Lung (tissue), 11 donors: ENCODE measurements at regions not wholly inside any gene's neighbourhood (a gene's known extent, or its start where the extent isn't known, plus 50 kb on each side); places are given as distances from the start of the nearest gene placed in this dataset.

Experiments
- ATAC-seq: fragments of 200-7000 bp; cut with Tn5 transposase; one replicate; pipeline ENCODE4 v1.9.1; 2020; ENCODE audit warnings: moderate number of reproducible peaks; ENCODE audit not compliant: insufficient read depth, low FRiP score
- DNase-seq, 3 donors: peaks; one replicate each; pipeline ENCODE4 v3.0.0-alpha.2; 2013 to 2017
- H3K27ac ChIP-seq, 2 donors: one replicate each; pipeline ENCODE4 v1.5.1; 2013; ENCODE audit warnings: mild to moderate bottlenecking in 2 of 2, moderate library complexity in 2 of 2, control low read depth in 1 of 2, inconsistent platforms in 1 of 2, low read depth in 1 of 2, low read length in 1 of 2
- H3K27me3 ChIP-seq, 3 donors: one replicate each; pipeline ENCODE4 v1.5.1; 2013; ENCODE audit warnings: low read length in 2 of 3; ENCODE audit not compliant: control insufficient read depth in 3 of 3, insufficient read depth in 3 of 3
- H3K36me3 ChIP-seq, 4 donors: one replicate each; pipeline ENCODE4 v1.5.1; 2013; ENCODE audit warnings: low read length in 4 of 4, mild to moderate bottlenecking in 1 of 4, moderate library complexity in 1 of 4; ENCODE audit not compliant: control insufficient read depth in 4 of 4, insufficient read depth in 4 of 4
- H3K4me1 ChIP-seq, 5 donors: one replicate each; pipeline ENCODE4 v1.5.1; 2013; ENCODE audit warnings: low read length in 5 of 5, mild to moderate bottlenecking in 2 of 5, moderate library complexity in 1 of 5; ENCODE audit not compliant: control insufficient read depth in 5 of 5, insufficient read depth in 5 of 5
- H3K4me3 ChIP-seq: one replicate; pipeline ENCODE4 v1.5.1; 2013; ENCODE audit warnings: mild to moderate bottlenecking, control low read depth, moderate library complexity
- H3K9ac ChIP-seq, 2 donors: one replicate each; pipeline ENCODE4 v1.5.1; 2013; ENCODE audit warnings: low read length in 2 of 2, control low read depth in 1 of 2; ENCODE audit not compliant: insufficient read depth in 1 of 2
- H3K9me3 ChIP-seq, 4 donors: one replicate each; pipeline ENCODE4 v1.5.1; 2013; ENCODE audit warnings: low read length in 3 of 4, mild to moderate bottlenecking in 1 of 4, moderate library complexity in 1 of 4; ENCODE audit not compliant: control insufficient read depth in 4 of 4, insufficient read depth in 3 of 4
- WGBS, 2 donors: extraction: QIAGEN DNeasy Blood & Tissue Kit; methylation state at CpG; one replicate each; pipeline ENCODE4 v1.1.7; 2013; 5-methylcytosine and 5-hydroxymethylcytosine counted together
- TF ChIP-seq, protein P1 (sequence below): IDR thresholded peaks from 2 replicates; pipeline ENCODE4 v1.5.1; 2012; ENCODE audit warnings: mild to moderate bottlenecking; ENCODE audit errors: control extremely low read depth, extremely low read depth
- donor health status: control.
- donor health status: control.
- donor health status: Bipolar disorder and iron deficiency.
- donor health status: healthy.
- donor health status: DM: yes; HTN: yes; CAD: no.

DNA sequence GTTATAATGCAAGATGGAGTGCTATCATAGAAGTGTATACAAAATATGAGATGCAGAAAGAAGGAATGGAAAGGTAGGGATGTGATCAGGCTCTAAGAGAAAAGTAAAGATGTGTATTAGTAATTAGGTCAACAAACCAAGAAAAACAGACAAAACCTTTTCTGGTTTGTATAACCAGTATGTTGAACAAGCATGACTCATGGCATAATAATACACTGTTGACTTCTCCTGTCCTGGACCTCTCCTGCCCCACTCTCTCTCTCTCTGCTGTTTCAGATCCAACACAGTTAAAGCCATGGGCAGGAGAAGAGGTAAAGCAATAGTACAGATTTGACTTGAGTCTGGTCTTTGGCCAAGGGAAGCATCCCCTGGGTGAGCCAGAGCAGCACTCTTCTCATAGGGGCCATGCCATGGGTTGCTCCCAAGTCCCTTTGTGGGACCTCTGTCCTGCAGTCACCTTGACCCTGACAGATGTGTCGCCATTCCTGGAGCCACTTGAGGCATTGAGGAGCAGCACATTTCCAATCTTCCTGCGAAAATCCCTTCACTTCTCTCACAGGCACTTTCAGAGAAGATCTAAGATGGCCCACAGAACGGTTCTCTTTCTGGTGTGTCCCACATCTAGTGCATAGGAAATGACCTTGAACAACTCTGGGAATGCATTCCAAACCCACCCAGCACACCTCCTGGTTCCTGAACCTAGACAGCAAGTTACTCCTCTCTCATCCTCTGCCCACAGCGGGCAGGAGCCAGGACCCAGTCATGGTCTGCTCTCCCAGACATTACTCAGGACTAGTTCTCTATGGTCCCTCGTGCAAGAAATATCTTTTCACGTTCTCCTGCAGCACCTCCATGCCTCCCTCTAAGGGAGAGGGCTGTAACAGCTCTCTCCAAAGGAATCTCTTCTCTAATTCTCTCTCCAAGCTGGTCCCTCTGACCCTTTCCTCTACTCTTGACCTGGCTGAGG, 58.2 kb upstream of the PRSS23 start:
- DNase-seq, result no peak
- TF ChIP-seq, protein P1, sequence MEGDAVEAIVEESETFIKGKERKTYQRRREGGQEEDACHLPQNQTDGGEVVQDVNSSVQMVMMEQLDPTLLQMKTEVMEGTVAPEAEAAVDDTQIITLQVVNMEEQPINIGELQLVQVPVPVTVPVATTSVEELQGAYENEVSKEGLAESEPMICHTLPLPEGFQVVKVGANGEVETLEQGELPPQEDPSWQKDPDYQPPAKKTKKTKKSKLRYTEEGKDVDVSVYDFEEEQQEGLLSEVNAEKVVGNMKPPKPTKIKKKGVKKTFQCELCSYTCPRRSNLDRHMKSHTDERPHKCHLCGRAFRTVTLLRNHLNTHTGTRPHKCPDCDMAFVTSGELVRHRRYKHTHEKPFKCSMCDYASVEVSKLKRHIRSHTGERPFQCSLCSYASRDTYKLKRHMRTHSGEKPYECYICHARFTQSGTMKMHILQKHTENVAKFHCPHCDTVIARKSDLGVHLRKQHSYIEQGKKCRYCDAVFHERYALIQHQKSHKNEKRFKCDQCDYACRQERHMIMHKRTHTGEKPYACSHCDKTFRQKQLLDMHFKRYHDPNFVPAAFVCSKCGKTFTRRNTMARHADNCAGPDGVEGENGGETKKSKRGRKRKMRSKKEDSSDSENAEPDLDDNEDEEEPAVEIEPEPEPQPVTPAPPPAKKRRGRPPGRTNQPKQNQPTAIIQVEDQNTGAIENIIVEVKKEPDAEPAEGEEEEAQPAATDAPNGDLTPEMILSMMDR, result no peak
- H3K4me3 ChIP-seq, result no peak overlapping the region
- WGBS, 2 donors, result 89 to 96% methylated on average over 6 of the region's 6 CpGs
- no peak overlapping the region for H3K9ac ChIP-seq
- peaks cover 11 to 46% (median 19%) of the 10 kb centered on the region in 5 donors for H3K4me1 ChIP-seq
- H3K27ac ChIP-seq, result peak overlapping the region in 1 of 2 donors; percentile 27
- no peak for ATAC-seq
- no peaks in the 10 kb centered on the region for H3K36me3 ChIP-seq
- no peaks in the 10 kb centered on the region for H3K9me3 ChIP-seq
- no peaks in the 10 kb centered on the region for H3K27me3 ChIP-seq

DNA sequence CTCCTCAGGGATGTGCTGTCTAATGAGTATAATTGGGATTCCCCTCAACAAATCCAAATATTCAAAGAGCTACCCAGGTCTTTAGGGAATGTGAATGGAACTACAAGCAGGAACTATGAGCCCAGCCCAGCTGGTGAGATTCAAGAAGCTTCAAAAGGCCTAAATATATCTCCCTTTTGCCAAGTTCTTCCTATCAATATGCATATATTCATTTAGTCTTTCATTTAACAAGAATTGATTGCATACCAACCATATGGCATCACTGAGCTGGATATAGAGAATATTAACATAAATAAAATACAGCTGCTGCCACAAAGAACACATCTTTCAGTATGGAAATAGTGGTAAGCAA, 58.9 kb upstream of the PRSS23 start:
- no peaks in the 10 kb centered on the region for H3K9me3 ChIP-seq
- H3K9ac ChIP-seq, result no peak overlapping the region
- DNase-seq (no peak), ATAC-seq (no peak)
- H3K27ac ChIP-seq, result peak overlapping the region; percentile 61 to 94
- no peak overlapping the region for H3K4me3 ChIP-seq
- no peaks in the 10 kb centered on the region for H3K27me3 ChIP-seq
- no peaks in the 10 kb centered on the region for H3K36me3 ChIP-seq
- TF ChIP-seq, protein P1, result no peak
- H3K4me1 ChIP-seq, result peaks cover 14 to 48% (median 21%) of the 10 kb centered on the region in 5 donors

GRCh38 chr11:86740628-86741483, 59.5 kb upstream of the PRSS23 start:
- 55 to 77% methylated on average over 7 of the region's 7 CpGs for WGBS, 2 donors
- Histone ChIP-seq H3K36me3 (no peaks in the 10 kb centered on the region), H3K4me1 (peaks cover 14 to 54% (median 21%) of the 10 kb centered on the region in 5 donors), H3K27ac (peak overlapping the region; percentile 61 to 94), H3K27me3 (no peaks in the 10 kb centered on the region), H3K4me3 (no peak overlapping the region), H3K9me3 (no peaks in the 10 kb centered on the region), H3K9ac (no peak overlapping the region)
- peak; percentile 64 for ATAC-seq
- TF ChIP-seq, protein P1, result no peak
- peak; percentile 60 to 87 (median 80) for DNase-seq
